ENCODE measurements at regions not wholly inside any gene's neighbourhood (a gene's known extent, or its start where the extent isn't known, plus 50 kb on each side); places are given as distances from the start of the nearest gene placed in this dataset.
A peak's percentile ranks its signal among the peaks of the same experiment; 100 is the strongest.

DNA sequence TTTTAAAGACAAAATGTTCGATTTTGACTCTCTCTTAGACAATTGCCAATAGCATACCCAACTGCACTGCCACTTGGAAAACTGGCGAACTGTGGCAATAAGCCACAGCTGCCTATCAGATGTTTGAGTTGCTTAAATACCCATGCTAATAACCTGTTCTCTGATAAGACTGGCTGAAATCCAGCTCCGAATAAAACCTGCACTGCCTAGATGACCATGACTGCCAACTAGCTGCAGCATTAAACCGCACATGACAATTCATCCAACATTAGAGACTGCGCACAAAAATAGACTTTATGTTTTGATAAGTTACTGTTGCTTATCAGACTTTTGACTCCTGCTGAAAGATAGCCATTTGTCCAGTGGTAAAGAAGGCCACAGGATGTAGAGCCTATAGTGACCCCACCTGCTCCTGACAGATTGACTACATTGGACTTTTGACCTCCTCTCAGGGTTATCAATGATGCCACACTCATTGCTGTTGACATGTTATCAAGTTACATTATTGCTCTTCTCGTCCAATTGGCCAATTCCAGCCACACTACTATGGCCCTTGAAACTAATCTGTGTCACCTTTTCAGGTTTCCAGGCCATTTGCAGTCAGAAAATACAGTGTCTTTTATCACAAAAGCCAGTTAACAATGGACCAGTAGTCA is 299.0 kb downstream of the HGF start:
- H3K4me3 ChIP-seq (ENCODE audit: control insufficient read depth, low read depth, low read length) = no peak overlapping the region
- TF ChIP-seq, protein P1, sequence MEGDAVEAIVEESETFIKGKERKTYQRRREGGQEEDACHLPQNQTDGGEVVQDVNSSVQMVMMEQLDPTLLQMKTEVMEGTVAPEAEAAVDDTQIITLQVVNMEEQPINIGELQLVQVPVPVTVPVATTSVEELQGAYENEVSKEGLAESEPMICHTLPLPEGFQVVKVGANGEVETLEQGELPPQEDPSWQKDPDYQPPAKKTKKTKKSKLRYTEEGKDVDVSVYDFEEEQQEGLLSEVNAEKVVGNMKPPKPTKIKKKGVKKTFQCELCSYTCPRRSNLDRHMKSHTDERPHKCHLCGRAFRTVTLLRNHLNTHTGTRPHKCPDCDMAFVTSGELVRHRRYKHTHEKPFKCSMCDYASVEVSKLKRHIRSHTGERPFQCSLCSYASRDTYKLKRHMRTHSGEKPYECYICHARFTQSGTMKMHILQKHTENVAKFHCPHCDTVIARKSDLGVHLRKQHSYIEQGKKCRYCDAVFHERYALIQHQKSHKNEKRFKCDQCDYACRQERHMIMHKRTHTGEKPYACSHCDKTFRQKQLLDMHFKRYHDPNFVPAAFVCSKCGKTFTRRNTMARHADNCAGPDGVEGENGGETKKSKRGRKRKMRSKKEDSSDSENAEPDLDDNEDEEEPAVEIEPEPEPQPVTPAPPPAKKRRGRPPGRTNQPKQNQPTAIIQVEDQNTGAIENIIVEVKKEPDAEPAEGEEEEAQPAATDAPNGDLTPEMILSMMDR (IDR thresholded peaks at IDR 0.05; ENCODE audit: control insufficient read depth, insufficient read depth, low read depth, low read length, missing control alignments) = no peak
- DNase-seq (ENCODE audit: low read depth) = no peak

DNA sequence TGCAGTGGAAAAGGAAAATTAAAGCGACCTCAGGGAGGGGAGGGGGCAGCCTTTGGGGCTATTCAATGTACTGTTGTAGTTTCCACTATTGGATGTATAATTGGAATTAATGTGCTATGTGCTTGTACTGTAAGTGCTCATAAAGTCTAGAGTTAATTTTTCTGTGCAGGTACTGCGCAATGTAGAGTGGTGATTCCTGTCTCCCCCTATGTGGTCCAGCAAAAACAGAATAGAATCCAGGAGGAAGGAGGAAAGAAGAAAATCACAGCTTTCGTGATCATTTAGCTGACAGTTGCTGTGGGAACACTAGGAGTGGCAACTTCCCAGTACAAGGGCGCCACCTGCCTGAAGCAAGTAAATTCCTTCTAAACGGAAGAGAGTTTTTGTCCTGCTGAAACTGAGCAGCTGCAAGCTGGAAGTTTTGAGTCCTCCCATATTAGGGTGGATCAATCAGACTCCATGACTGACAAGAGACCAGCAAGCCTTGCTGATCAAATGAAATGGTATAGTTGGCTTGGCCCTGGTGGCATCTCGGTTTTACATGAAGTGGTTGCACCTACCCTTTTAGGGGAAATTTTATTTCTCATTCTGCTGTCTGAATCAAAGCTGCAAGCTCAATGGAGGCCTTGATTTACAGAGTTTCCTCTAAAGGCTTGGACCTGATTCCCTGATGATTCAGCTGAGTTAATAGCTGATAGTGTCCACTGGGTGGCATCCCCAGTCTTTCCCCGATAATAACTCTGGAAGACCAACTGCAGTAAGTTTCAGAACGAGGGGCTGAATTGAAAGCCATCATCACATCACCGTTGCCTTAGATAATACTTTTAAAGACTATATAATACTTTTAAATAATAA is 299.8 kb downstream of the HGF start:
- no peak overlapping the region for H3K4me3 ChIP-seq (ENCODE audit: control insufficient read depth, low read depth, low read length)
- peak; percentile 50 for DNase-seq (ENCODE audit: low read depth)
- TF ChIP-seq, protein P1 (IDR thresholded peaks at IDR 0.05; ENCODE audit: control insufficient read depth, insufficient read depth, low read depth, low read length, missing control alignments) = peak; percentile 80

- H3K4me3 ChIP-seq (ENCODE audit: control insufficient read depth, low read depth, low read length) = no peak overlapping the region
- TF ChIP-seq, protein P1 (IDR thresholded peaks at IDR 0.05; ENCODE audit: control insufficient read depth, insufficient read depth, low read depth, low read length, missing control alignments) = no peak
- DNase-seq (ENCODE audit: low read depth) = no peak
Measured at GRCh38 chr7:81469153-81469868, 300.5 kb downstream of the HGF start.

- TF ChIP-seq, protein P1 (IDR thresholded peaks at IDR 0.05; ENCODE audit: control insufficient read depth, insufficient read depth, low read depth, low read length, missing control alignments) = no peak
- DNase-seq (ENCODE audit: low read depth) = no peak
- no peak overlapping the region for H3K4me3 ChIP-seq (ENCODE audit: control insufficient read depth, low read depth, low read length)
Measured at GRCh38 chr7:81468526-81468925, 301.3 kb downstream of the HGF start.

- TF ChIP-seq, protein P1 (IDR thresholded peaks at IDR 0.05; ENCODE audit: control insufficient read depth, insufficient read depth, low read depth, low read length, missing control alignments) = no peak
- DNase-seq (ENCODE audit: low read depth) = no peak
- H3K4me3 ChIP-seq (ENCODE audit: control insufficient read depth, low read depth, low read length) = no peak overlapping the region
Measured at GRCh38 chr7:81467964-81468363, 301.9 kb downstream of the HGF start.

- H3K4me3 ChIP-seq (ENCODE audit: control insufficient read depth, low read depth, low read length) = no peak overlapping the region
- TF ChIP-seq, protein P1 (IDR thresholded peaks at IDR 0.05; ENCODE audit: control insufficient read depth, insufficient read depth, low read depth, low read length, missing control alignments) = no peak
- DNase-seq (ENCODE audit: low read depth) = peak; percentile 38
Measured at GRCh38 chr7:81462672-81463071, 307.2 kb downstream of the HGF start.
